ENCODE measurements at regions not wholly inside any gene's neighbourhood (a gene's known extent, or its start where the extent isn't known, plus 50 kb on each side); places are given as distances from the start of the nearest gene placed in this dataset.

GRCh38 chr22:27540247-27540646 is 261.3 kb downstream of the MN1 start:
- Histone ChIP-seq H3F3A (ENCODE audit: insufficient read depth, low read length) (no peaks in the 10 kb centered on the region), H3K4me2 (ENCODE audit: low read length) (no peak overlapping the region), H3K4me1 (ENCODE audit: insufficient read depth, low read length, severe bottlenecking) (no peaks in the 10 kb centered on the region), H2AFZ (ENCODE audit: low read length) (no peak overlapping the region), H3K9me2 (ENCODE audit: low read depth, low read length) (no peaks in the 10 kb centered on the region), H3K27me3 (ENCODE audit: insufficient read depth, low read length) (no peaks in the 10 kb centered on the region; the same call in 1 of the 2 replicates), H3K4me3 (ENCODE audit: low read depth, low read length, poor library complexity, severe bottlenecking) (no peak overlapping the region), H3K79me2 (ENCODE audit: insufficient read depth, low read length) (no peaks in the 10 kb centered on the region), H3K9me3 (ENCODE audit: low read length) (no peaks in the 10 kb centered on the region), H4K20me1 (ENCODE audit: insufficient read depth, low read length) (no peaks in the 10 kb centered on the region), H3K9ac (ENCODE audit: low read length) (no peak overlapping the region), H3K27ac (ENCODE audit: low read depth, low read length, poor library complexity, severe bottlenecking) (no peak overlapping the region), H3K36me3 (ENCODE audit: insufficient read depth, low read length) (no peaks in the 10 kb centered on the region)
- no peak for TF ChIP-seq EZH2 (IDR thresholded peaks at IDR 0.05; ENCODE audit: borderline replicate concordance, low read length)
- TF ChIP-seq CTCF (IDR thresholded peaks at IDR 0.05; ENCODE audit: low read length): no peak

- no peaks in the 10 kb centered on the region for H4K20me1 ChIP-seq (ENCODE audit: insufficient read depth, low read length)
- H3K4me2 ChIP-seq (ENCODE audit: low read length): no peak overlapping the region
- H3K9me3 ChIP-seq (ENCODE audit: low read length): no peaks in the 10 kb centered on the region
- no peak overlapping the region for H3K27ac ChIP-seq (ENCODE audit: low read depth, low read length, poor library complexity, severe bottlenecking)
- H3K9me2 ChIP-seq (ENCODE audit: low read depth, low read length): no peaks in the 10 kb centered on the region
- TF ChIP-seq EZH2 (IDR thresholded peaks at IDR 0.05; ENCODE audit: borderline replicate concordance, low read length): no peak
- TF ChIP-seq CTCF (IDR thresholded peaks at IDR 0.05; ENCODE audit: low read length): no peak
- H3K9ac ChIP-seq (ENCODE audit: low read length): no peak overlapping the region
- H3K4me3 ChIP-seq (ENCODE audit: low read depth, low read length, poor library complexity, severe bottlenecking): no peak overlapping the region
- no peak overlapping the region for H2AFZ ChIP-seq (ENCODE audit: low read length)
- no peaks in the 10 kb centered on the region; the same call in 1 of the 2 replicates for H3K27me3 ChIP-seq (ENCODE audit: insufficient read depth, low read length)
- no peaks in the 10 kb centered on the region for H3K79me2 ChIP-seq (ENCODE audit: insufficient read depth, low read length)
- H3K4me1 ChIP-seq (ENCODE audit: insufficient read depth, low read length, severe bottlenecking): no peaks in the 10 kb centered on the region
- H3F3A ChIP-seq (ENCODE audit: insufficient read depth, low read length): no peaks in the 10 kb centered on the region
- no peaks in the 10 kb centered on the region for H3K36me3 ChIP-seq (ENCODE audit: insufficient read depth, low read length)
These were observed 260.7 kb downstream of the MN1 start for GRCh38 chr22:27540656-27541396.

- no peaks in the 10 kb centered on the region for H4K20me1 ChIP-seq (ENCODE audit: insufficient read depth, low read length)
- H3K9ac ChIP-seq (ENCODE audit: low read length): no peak overlapping the region
- no peaks in the 10 kb centered on the region for H3K79me2 ChIP-seq (ENCODE audit: insufficient read depth, low read length)
- no peak overlapping the region for H2AFZ ChIP-seq (ENCODE audit: low read length)
- TF ChIP-seq EZH2 (IDR thresholded peaks at IDR 0.05; ENCODE audit: borderline replicate concordance, low read length) (no peak), CTCF (IDR thresholded peaks at IDR 0.05; ENCODE audit: low read length) (no peak)
- no peak overlapping the region for H3K4me3 ChIP-seq (ENCODE audit: low read depth, low read length, poor library complexity, severe bottlenecking)
- no peak overlapping the region for H3K27ac ChIP-seq (ENCODE audit: low read depth, low read length, poor library complexity, severe bottlenecking)
- no peak overlapping the region for H3K4me2 ChIP-seq (ENCODE audit: low read length)
- H3K9me3 ChIP-seq (ENCODE audit: low read length): no peaks in the 10 kb centered on the region
- no peaks in the 10 kb centered on the region; the same call in 1 of the 2 replicates for H3K27me3 ChIP-seq (ENCODE audit: insufficient read depth, low read length)
- no peaks in the 10 kb centered on the region for H3K4me1 ChIP-seq (ENCODE audit: insufficient read depth, low read length, severe bottlenecking)
- no peaks in the 10 kb centered on the region for H3F3A ChIP-seq (ENCODE audit: insufficient read depth, low read length)
- no peaks in the 10 kb centered on the region for H3K9me2 ChIP-seq (ENCODE audit: low read depth, low read length)
- no peaks in the 10 kb centered on the region for H3K36me3 ChIP-seq (ENCODE audit: insufficient read depth, low read length)
These were observed 259.7 kb downstream of the MN1 start for GRCh38 chr22:27541836-27542235.

All from OCI-LY1 (cell line).